PC-3 (cell line): ENCODE measurements at regions not wholly inside any gene's neighbourhood (a gene's known extent, or its start where the extent isn't known, plus 50 kb on each side); places are given as distances from the start of the nearest gene placed in this dataset.

Experiments
- ATAC-seq: fragments of 200-7000 bp; cut with Tn5 transposase; 2 replicates; pipeline ENCODE4 v1.9.1; 2020; ENCODE audit warnings: mild to moderate bottlenecking, moderate library complexity
- BruUV-seq: library from RNA; stranded (reverse); fragments of 400-500 nt; replicated peaks from 2 replicates; lab custom pipeline; 2021; lab: Mats Ljungman, UMichigan
- CTCF ChIA-PET: fragments of 300-600 bp; sonication (Branson Sonifier 250); formaldehyde crosslinking; loops from one replicate; lab custom pipeline; 2022; ENCODE audit warnings: antibody characterized with exemption; lab: Charles Lee
- POLR2A ChIA-PET: fragments of 300-600 bp; sonication (Branson Sonifier 250); formaldehyde crosslinking; loops from one replicate; lab custom pipeline; 2022; ENCODE audit warnings: antibody characterized with exemption; ENCODE audit not compliant: unreplicated experiment; lab: Charles Lee
- DNase-seq: peaks from one replicate; pipeline ENCODE4 v3.0.0-alpha.2; 2015
- H2AFZ ChIP-seq: fragments of 300-600 bp; sonication (generic); 2 replicates; pipeline ENCODE4 v1.6.0; 2016; ENCODE audit warnings: antibody characterized with exemption, low read length
- H3F3A ChIP-seq: fragments of 300-600 bp; sonication (generic); one replicate; pipeline ENCODE4 v1.6.0; 2017; ENCODE audit warnings: antibody characterized with exemption, low read length, control low read depth, mild to moderate bottlenecking; ENCODE audit not compliant: unreplicated experiment
- H3K27ac ChIP-seq: fragments of 300-600 bp; sonication (generic); 2 replicates; pipeline ENCODE4 v1.5.1; 2016; ENCODE audit warnings: mild to moderate bottlenecking, low read length
- H3K27me3 ChIP-seq: fragments of 300-600 bp; sonication (generic); 2 replicates; pipeline ENCODE4 v1.6.1; 2016; ENCODE audit warnings: low read length, mixed read lengths
- H3K36me3 ChIP-seq: fragments of 300-600 bp; sonication (generic); 2 replicates; pipeline ENCODE4 v1.6.1; 2016; ENCODE audit warnings: low read depth, mixed run types, low read length, mixed read lengths
- H3K4me1 ChIP-seq: fragments of 300-600 bp; sonication (generic); 2 replicates; pipeline ENCODE4 v1.5.1; 2016; ENCODE audit warnings: low read length; ENCODE audit not compliant: insufficient read depth
- H3K4me2 ChIP-seq: fragments of 300-600 bp; sonication (generic); 2 replicates; pipeline ENCODE4 v1.6.0; 2016; ENCODE audit warnings: low read length
- H3K4me3 ChIP-seq: fragments of 300-600 bp; sonication (generic); 2 replicates; pipeline ENCODE4 v1.5.1; 2016; ENCODE audit warnings: mild to moderate bottlenecking, low read length, mixed read lengths
- H3K79me2 ChIP-seq: fragments of 300-600 bp; sonication (generic); 2 replicates; pipeline ENCODE4 v1.6.1; 2017; ENCODE audit warnings: low read length, mixed read lengths
- H3K9ac ChIP-seq: fragments of 300-600 bp; sonication (generic); 2 replicates; pipeline ENCODE4 v1.6.0; 2016; ENCODE audit warnings: mild to moderate bottlenecking, low read length
- H3K9me2 ChIP-seq: fragments of 300-600 bp; sonication (generic); replicated peaks from 2 replicates; pipeline ENCODE4 v1.6.1; 2016; ENCODE audit warnings: mixed run types, low read length, mixed read lengths
- H3K9me3 ChIP-seq: fragments of 300-600 bp; sonication (generic); 2 replicates; pipeline ENCODE4 v1.6.1; 2016; ENCODE audit warnings: low read length, mixed read lengths
- H4K20me1 ChIP-seq: fragments of 300-600 bp; sonication (generic); 2 replicates; pipeline ENCODE4 v1.6.1; 2016; ENCODE audit warnings: low read length, mixed read lengths
- EZH2 ChIP-seq: fragments of 300-600 bp; sonication (generic); IDR thresholded peaks from one replicate; pipeline ENCODE4 v1.6.1; 2017; ENCODE audit warnings: antibody characterized with exemption, mild to moderate bottlenecking, low read length; ENCODE audit not compliant: unreplicated experiment
- EZH2phosphoT487 ChIP-seq: fragments of 300-600 bp; sonication (generic); IDR thresholded peaks from 2 replicates; pipeline ENCODE4 v1.6.1; 2018; ENCODE audit warnings: mild to moderate bottlenecking, antibody characterized with exemption, low read length, borderline replicate concordance
- intact Hi-C: fragments of 100-400 bp; cut with micrococcal nuclease; formaldehyde crosslinking; loops from 2 replicates; pipeline ENCODE4 v1.9.0; 2023
- TF ChIP-seq, protein P1 (sequence below): fragments of 300-600 bp; sonication (generic); conservative IDR thresholded peaks from 2 replicates; pipeline ENCODE4 v1.5.1; 2017; ENCODE audit warnings: antibody characterized with exemption, low read depth, mild to moderate bottlenecking, low read length

DNA sequence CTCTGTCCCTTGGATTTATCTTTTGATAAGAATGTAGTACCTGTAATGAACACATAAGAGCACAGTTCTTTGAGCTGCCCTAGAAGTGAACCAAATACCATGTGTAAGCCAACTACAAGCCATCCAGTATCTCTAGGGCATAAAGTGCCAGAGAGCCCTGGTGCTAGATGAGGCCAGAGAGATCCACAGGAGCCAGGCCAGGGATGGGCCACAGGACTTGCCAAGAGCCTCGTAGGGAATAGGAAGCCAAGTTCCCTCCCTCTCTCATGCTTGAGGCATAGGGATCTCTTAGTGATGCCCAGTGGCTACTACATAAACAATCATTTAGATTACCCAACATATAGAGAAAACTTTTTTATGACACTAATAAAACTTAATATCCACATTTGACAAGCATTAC lies 64.8 kb upstream of the FAR1 start:
- no peak overlapping the region for H2AFZ ChIP-seq
- H3K27ac ChIP-seq = no peak overlapping the region
- H3K4me2 ChIP-seq = no peak overlapping the region
- DNase-seq (no peak), ATAC-seq (no peak)
- H3K4me1 ChIP-seq = no peaks in the 10 kb centered on the region
- H3K79me2 ChIP-seq = no peaks in the 10 kb centered on the region
- H3K4me3 ChIP-seq = no peak overlapping the region
- ChIA-PET CTCF (no interaction called here), POLR2A (no interaction called here)
- TF ChIP-seq EZH2phosphoT487 = no peak
- TF ChIP-seq, protein P1, sequence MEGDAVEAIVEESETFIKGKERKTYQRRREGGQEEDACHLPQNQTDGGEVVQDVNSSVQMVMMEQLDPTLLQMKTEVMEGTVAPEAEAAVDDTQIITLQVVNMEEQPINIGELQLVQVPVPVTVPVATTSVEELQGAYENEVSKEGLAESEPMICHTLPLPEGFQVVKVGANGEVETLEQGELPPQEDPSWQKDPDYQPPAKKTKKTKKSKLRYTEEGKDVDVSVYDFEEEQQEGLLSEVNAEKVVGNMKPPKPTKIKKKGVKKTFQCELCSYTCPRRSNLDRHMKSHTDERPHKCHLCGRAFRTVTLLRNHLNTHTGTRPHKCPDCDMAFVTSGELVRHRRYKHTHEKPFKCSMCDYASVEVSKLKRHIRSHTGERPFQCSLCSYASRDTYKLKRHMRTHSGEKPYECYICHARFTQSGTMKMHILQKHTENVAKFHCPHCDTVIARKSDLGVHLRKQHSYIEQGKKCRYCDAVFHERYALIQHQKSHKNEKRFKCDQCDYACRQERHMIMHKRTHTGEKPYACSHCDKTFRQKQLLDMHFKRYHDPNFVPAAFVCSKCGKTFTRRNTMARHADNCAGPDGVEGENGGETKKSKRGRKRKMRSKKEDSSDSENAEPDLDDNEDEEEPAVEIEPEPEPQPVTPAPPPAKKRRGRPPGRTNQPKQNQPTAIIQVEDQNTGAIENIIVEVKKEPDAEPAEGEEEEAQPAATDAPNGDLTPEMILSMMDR = no peak
- TF ChIP-seq EZH2 = no peak
- no TSS peak for BruUV-seq
- no peaks in the 10 kb centered on the region for H4K20me1 ChIP-seq
- intact Hi-C loops = no loop called here
- no peak overlapping the region for H3K9ac ChIP-seq
- H3K9me2 ChIP-seq = no peaks in the 10 kb centered on the region
- peaks cover 14% of the 10 kb centered on the region for H3K27me3 ChIP-seq
- no peaks in the 10 kb centered on the region for H3F3A ChIP-seq
- no peaks in the 10 kb centered on the region for H3K36me3 ChIP-seq
- H3K9me3 ChIP-seq = no peaks in the 10 kb centered on the region

DNA sequence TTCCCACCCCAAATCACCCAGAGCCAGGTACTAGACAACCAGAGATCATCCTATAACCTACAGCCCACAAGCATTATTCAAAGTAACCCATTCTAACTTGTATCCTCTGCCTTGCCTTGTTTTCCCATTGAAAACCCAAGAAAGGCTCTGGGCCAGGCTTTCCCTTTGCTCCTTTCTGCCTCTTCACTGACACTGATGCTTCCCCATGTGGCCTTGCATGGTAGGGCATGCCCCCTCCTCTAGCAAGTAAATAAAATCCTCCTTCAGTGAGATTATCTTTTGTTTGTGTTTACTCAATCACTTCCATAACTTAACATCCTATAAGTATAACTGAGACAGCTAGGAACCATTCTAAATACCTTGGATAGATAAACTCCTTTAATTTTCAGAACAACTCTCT lies 65.6 kb upstream of the FAR1 start:
- Histone ChIP-seq H3K4me2 (no peak overlapping the region), H3K9ac (no peak overlapping the region), H3K9me2 (no peaks in the 10 kb centered on the region), H3K27ac (no peak overlapping the region), H3K4me1 (no peaks in the 10 kb centered on the region), H4K20me1 (no peaks in the 10 kb centered on the region), H2AFZ (no peak overlapping the region), H3K4me3 (no peak overlapping the region), H3F3A (no peaks in the 10 kb centered on the region), H3K27me3 (peaks cover 14% of the 10 kb centered on the region), H3K79me2 (no peaks in the 10 kb centered on the region), H3K9me3 (no peaks in the 10 kb centered on the region), H3K36me3 (no peaks in the 10 kb centered on the region)
- ChIA-PET CTCF (no interaction called here), POLR2A (no interaction called here)
- no peak for TF ChIP-seq EZH2
- DNase-seq (no peak), ATAC-seq (no peak)
- intact Hi-C loops = no loop called here
- BruUV-seq = no TSS peak

DNA sequence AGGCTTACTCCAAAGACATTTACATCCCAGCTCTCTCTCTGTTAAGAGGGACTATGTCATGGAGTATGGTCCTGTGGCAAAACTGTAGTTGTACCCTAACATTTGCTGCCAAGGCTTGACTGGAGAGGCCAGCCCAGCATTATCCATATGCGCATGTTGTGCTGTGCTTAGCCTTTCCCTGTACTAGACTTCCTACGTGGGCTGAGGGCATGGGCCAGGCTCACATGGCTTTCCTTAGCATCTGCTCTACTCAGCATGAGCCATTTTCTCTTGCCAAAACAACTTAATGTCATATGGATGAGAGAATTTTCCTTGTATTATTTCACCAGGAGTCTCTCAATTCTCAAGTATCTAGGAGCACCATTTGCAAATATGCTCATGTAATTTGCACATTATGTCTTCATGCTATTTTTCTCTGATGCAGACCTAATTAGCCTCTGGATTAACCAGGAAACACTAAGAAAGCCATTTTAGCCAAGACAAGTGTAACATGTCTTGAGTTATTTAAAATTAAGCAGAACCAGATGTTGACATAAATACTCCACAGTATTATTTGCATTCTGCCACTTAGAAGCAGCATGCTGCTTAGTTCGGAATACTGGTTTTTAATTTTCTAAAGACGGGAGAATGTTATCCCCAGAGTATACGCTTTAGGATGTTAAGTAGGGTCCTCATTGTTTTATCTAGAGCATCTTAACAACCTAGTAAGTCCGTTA lies 71.7 kb upstream of the FAR1 start:
- Histone ChIP-seq H3K36me3 (no peaks in the 10 kb centered on the region), H3K9ac (no peak overlapping the region), H4K20me1 (no peaks in the 10 kb centered on the region), H3K9me3 (no peaks in the 10 kb centered on the region), H3K79me2 (no peaks in the 10 kb centered on the region), H3K4me1 (no peaks in the 10 kb centered on the region), H3K4me3 (no peak overlapping the region), H3K27ac (no peak overlapping the region), H3F3A (no peaks in the 10 kb centered on the region), H3K27me3 (peaks cover 20% of the 10 kb centered on the region), H2AFZ (no peak overlapping the region), H3K9me2 (no peaks in the 10 kb centered on the region), H3K4me2 (no peak overlapping the region)
- BruUV-seq = no TSS peak
- intact Hi-C loops = no loop called here
- DNase-seq (no peak), ATAC-seq (no peak)
- CTCF ChIA-PET = no interaction called here
- POLR2A ChIA-PET = no interaction called here
- TF ChIP-seq, protein P1 = no peak
